ENCODE measurements at regions not wholly inside any gene's neighbourhood (a gene's known extent, or its start where the extent isn't known, plus 50 kb on each side); places are given as distances from the start of the nearest gene placed in this dataset.

GRCh38 chr4:124904723-124905388 is 192.3 kb upstream of the ANKRD50 start:
- in situ Hi-C loops (cut with MboI), result no loop called here
- no peak overlapping the region for H3K4me3 ChIP-seq

More at GRCh38 chr4:124904723-124905388, 192.3 kb upstream of the ANKRD50 start:
- POLR2A ChIA-PET, result no interaction called here
- Histone ChIP-seq H3K4me1 (replicated peaks in 1 of 2; ENCODE audit: control insufficient read depth in 2 of 2, insufficient read depth in 2 of 2, low read length in 2 of 2) (no peaks in the 10 kb centered on the region), H3K79me2 (ENCODE audit: control insufficient read depth, insufficient read depth, low read length) (no peaks in the 10 kb centered on the region), H3K4me2 (ENCODE audit: insufficient read depth, low read length) (no peak overlapping the region), H3K27ac (ENCODE audit: extremely low read depth, low read depth, low read length) (no peak overlapping the region), H3K9me1 (ENCODE audit: control insufficient read depth, insufficient read depth, low read length) (no peaks in the 10 kb centered on the region), H4K20me1 (replicated peaks; ENCODE audit: control insufficient read depth, insufficient read depth, low read length) (no peaks in the 10 kb centered on the region), H3K9me3 (replicated peaks; ENCODE audit: control insufficient read depth, insufficient read depth, low read depth, low read length) (no peaks in the 10 kb centered on the region), H3K9ac (ENCODE audit: insufficient read depth in 1 of 2, low read depth in 2 of 2, low read length in 2 of 2) (no peak overlapping the region), H3K36me3 (ENCODE audit: control insufficient read depth, insufficient read depth, low read length) (no peaks in the 10 kb centered on the region), H3K27me3 (ENCODE audit: control insufficient read depth in 2 of 2, insufficient read depth in 2 of 2, low read length in 2 of 2) (no peaks in the 10 kb centered on the region), H2AFZ (ENCODE audit: low read depth, low read length) (no peak overlapping the region)
- FAIRE-seq (no peak), ATAC-seq (no peak), DNase-seq (ENCODE audit: extremely low read depth in 1 of 4, low spot score in 3 of 4) (no peak)
- intact Hi-C loops (cut with micrococcal nuclease), result no loop called here
- CTCF ChIA-PET (ENCODE audit: low intra/inter-chr PET ratio), result no interaction called here
- TF ChIP-seq ZNF407 (IDR thresholded peaks at IDR 0.05; ENCODE audit: low read depth), result no peak
- TF ChIP-seq GATAD2A (IDR thresholded peaks at IDR 0.05), result no peak
- no peak for TF ChIP-seq MEF2A (IDR thresholded peaks at IDR 0.05; ENCODE audit: control insufficient read depth, low read depth, low read length)
- no peak for TF ChIP-seq FUS (optimal IDR thresholded peaks at IDR 0.05; ENCODE audit: low read depth, low read length)
- TF ChIP-seq USF1 (CRISPR knock-in tag; IDR thresholded peaks at IDR 0.05), result no peak
- TF ChIP-seq SETDB1 (IDR thresholded peaks at IDR 0.05; ENCODE audit: low read length), result no peak
- TF ChIP-seq PATZ1 (CRISPR knock-in tag; IDR thresholded peaks at IDR 0.05; ENCODE audit: borderline replicate concordance), result no peak
- TF ChIP-seq ZNF778 (CRISPR knock-in tag; IDR thresholded peaks at IDR 0.05), result no peak
- TF ChIP-seq MED1 (CRISPR knock-in tag; IDR thresholded peaks at IDR 0.05; ENCODE audit: borderline replicate concordance), result no peak
- no peak for TF ChIP-seq GABPB1 (CRISPR knock-in tag; IDR thresholded peaks at IDR 0.05)
- no TSS peak for BruUV-seq (replicated peaks)
